Duodenal mucosa (tissue), 2 donors: ENCODE measurements at regions not wholly inside any gene's neighbourhood (a gene's known extent, or its start where the extent isn't known, plus 50 kb on each side); places are given as distances from the start of the nearest gene placed in this dataset.
"Not testable (repeated sequence)": the region's sequence is repeated elsewhere in the genome, so short reads cannot be mapped to it uniquely, and the experiment has no call there.

ENCODE experiments used
- H3K27ac ChIP-seq: one replicate; pipeline ENCODE4 v1.7.0; 2013; ENCODE audit warnings: low read depth, low read length
- H3K27me3 ChIP-seq, 2 donors: one replicate each; pipeline ENCODE4 v1.7.0; 2013; ENCODE audit warnings: low read length in 2 of 2, control low read depth in 1 of 2; ENCODE audit not compliant: insufficient read depth in 2 of 2, control insufficient read depth in 1 of 2
- H3K36me3 ChIP-seq, 2 donors: one replicate each; pipeline ENCODE4 v1.7.0; 2013; ENCODE audit warnings: low read length in 2 of 2, control low read depth in 1 of 2; ENCODE audit not compliant: insufficient read depth in 2 of 2, control insufficient read depth in 1 of 2
- H3K4me1 ChIP-seq, 2 donors: one replicate each; pipeline ENCODE4 v1.7.0; 2013; ENCODE audit warnings: low read length in 2 of 2, control low read depth in 1 of 2; ENCODE audit not compliant: insufficient read depth in 2 of 2, control insufficient read depth in 1 of 2
- H3K4me3 ChIP-seq, 2 donors: one replicate each; pipeline ENCODE4 v1.7.0; 2013; ENCODE audit warnings: low read length in 2 of 2, low read depth in 1 of 2
- H3K9ac ChIP-seq, 2 donors: one replicate each; pipeline ENCODE4 v1.7.0; 2013; ENCODE audit warnings: low read length in 2 of 2, low read depth in 1 of 2
- H3K9me3 ChIP-seq, 2 donors: one replicate each; pipeline ENCODE4 v1.7.0; 2013; ENCODE audit warnings: low read length in 2 of 2, control low read depth in 1 of 2; ENCODE audit not compliant: control insufficient read depth in 1 of 2

DNA sequence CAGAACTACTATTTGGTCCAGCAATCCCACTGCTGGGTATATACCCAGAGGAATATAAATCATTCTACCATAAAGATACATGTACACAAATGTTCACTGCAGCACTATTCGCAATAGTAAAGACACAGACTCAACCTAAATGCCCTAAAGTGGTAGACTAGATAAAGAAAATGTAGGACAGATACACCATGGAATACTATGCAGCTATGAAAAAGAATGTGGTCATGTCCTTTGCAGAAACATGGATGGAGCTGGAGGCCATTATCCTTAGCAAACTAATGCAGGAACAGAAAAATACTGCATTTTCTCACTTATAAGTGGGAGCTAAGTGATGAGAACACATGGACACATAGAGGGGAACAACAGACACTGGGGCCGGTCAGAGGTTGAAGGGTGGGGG, 248.4 kb upstream of the KCNG1 start:
- not testable (repeated sequence) for H3K4me3 ChIP-seq, H3K9me3 ChIP-seq, H3K27ac ChIP-seq, H3K4me1 ChIP-seq, H3K36me3 ChIP-seq, H3K9ac ChIP-seq
- peaks cover 10 to 17% of the 10 kb centered on the region in 2 donors for H3K27me3 ChIP-seq

DNA sequence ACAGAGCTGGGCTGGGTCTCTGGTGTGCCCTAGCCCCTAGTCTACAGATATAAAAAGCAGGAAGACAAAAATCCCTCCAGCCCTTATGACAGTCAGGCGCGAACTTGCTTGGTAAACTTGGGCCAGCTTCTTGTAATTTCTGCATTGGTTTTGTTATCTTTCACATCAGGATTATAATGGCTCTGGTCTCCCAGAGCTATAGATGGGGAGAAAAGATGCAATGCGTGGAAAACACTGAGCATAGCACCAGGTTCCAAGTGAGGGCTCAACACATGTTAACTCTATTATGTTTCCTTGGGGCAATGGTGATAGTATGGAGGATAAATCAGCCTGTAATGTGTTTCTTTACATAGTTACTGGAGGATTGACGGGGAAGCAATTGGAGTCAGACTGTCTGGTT, 246.8 kb upstream of the KCNG1 start:
- no peak overlapping the region for H3K4me3 ChIP-seq
- H3K36me3 ChIP-seq = no peaks in the 10 kb centered on the region
- no peak overlapping the region for H3K27ac ChIP-seq
- peaks cover 0 to 8% of the 10 kb centered on the region in 2 donors for H3K9me3 ChIP-seq
- H3K9ac ChIP-seq = no peak overlapping the region
- peaks cover 0 to 5% of the 10 kb centered on the region in 2 donors for H3K27me3 ChIP-seq
- no peaks in the 10 kb centered on the region for H3K4me1 ChIP-seq

DNA sequence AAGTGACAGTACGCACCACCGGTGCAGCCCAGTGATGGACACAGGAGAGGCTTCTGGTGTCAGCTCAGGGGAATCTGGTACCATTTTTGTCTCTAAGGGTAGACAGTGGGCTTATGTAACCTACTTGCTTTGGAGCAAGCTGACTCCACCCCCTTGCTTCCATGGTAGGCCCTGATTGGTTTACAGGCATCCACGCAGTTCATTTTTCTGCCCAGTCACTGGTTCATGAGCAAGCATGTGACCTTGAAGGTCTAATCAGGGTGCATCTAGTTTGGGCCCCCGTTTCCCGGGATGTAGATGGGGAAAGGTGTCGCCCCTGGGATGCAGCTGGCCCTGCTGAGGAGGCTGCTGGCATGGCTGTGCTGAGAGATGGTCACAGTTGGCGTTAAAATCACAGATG, 244.8 kb upstream of the KCNG1 start:
- Histone ChIP-seq H3K27me3 (no peaks in the 10 kb centered on the region), H3K4me1 (no peaks in the 10 kb centered on the region), H3K9ac (no peak overlapping the region), H3K27ac (no peak overlapping the region), H3K4me3 (no peak overlapping the region), H3K9me3 (peaks cover 0 to 8% of the 10 kb centered on the region in 2 donors), H3K36me3 (no peaks in the 10 kb centered on the region)

DNA sequence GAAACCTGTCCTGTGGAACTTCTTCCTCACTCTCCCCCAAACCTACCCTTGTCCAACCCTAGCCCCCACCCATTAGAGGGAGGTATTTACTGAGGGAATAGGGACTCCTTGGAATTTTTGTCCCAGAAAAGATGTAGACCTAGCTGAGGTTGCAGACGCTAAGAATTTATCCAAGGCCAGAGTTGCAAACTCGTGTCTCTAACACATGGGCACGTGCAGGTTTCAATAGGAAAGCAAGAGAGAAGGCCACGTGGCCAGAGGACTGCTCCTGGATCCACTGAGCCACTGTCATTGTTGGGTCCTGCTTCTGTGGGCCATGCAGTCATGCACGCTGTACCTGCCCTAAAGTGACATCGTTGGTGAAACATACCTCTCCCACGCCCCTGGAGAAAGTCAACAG, 243.4 kb upstream of the KCNG1 start:
- Histone ChIP-seq H3K27ac (no peak overlapping the region), H3K9me3 (peaks cover 0 to 8% of the 10 kb centered on the region in 2 donors), H3K4me3 (no peak overlapping the region), H3K36me3 (no peaks in the 10 kb centered on the region), H3K4me1 (no peaks in the 10 kb centered on the region), H3K27me3 (no peaks in the 10 kb centered on the region), H3K9ac (no peak overlapping the region)

DNA sequence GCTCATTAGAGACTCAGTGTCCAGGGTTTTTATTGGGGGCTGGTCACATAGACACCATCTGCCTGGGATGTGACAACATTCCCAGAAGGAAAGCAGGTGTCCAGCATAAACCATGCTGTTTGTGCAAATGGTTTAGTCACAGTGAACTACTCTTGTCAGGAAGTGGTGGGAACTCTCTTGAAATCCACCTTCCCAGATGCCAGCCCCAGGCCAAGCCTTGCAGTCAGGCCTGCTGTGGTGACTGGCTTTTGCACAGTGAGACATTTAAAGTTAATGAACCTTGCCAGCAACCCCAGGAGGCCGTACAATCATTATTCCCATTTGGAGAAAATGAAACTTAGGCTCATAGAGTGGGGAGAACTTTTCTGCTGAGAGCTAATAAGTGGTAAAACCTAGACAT, 242.5 kb upstream of the KCNG1 start:
- peaks cover 0 to 4% of the 10 kb centered on the region in 2 donors for H3K9me3 ChIP-seq
- H3K4me3 ChIP-seq = no peak overlapping the region
- no peak overlapping the region for H3K9ac ChIP-seq
- H3K27ac ChIP-seq = no peak overlapping the region
- no peaks in the 10 kb centered on the region for H3K4me1 ChIP-seq
- H3K27me3 ChIP-seq = no peaks in the 10 kb centered on the region
- H3K36me3 ChIP-seq = no peaks in the 10 kb centered on the region

DNA sequence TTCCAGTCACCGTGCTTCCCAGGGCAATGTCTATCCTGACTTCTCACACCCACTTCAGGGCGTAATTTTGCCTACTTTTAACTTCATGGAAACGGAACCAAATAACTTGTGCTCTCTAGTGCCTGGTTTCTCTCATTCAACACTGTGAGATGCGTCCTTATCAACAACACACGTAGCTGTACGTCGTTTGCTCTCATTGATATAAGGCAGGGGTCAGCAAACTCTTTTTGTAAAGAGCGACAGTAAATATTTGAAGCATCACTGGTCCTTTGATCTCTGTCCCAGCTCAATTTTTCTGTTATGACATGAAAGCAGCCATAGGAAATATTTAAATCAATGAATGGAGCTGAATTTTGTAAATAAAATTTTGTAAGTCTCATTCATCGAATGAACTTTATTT, 239.3 kb upstream of the KCNG1 start:
- Histone ChIP-seq H3K27ac (no peak overlapping the region), H3K36me3 (no peaks in the 10 kb centered on the region), H3K4me1 (no peaks in the 10 kb centered on the region), H3K27me3 (no peaks in the 10 kb centered on the region), H3K9ac (no peak overlapping the region), H3K9me3 (peaks cover 0 to 4% of the 10 kb centered on the region in 2 donors), H3K4me3 (no peak overlapping the region)

DNA sequence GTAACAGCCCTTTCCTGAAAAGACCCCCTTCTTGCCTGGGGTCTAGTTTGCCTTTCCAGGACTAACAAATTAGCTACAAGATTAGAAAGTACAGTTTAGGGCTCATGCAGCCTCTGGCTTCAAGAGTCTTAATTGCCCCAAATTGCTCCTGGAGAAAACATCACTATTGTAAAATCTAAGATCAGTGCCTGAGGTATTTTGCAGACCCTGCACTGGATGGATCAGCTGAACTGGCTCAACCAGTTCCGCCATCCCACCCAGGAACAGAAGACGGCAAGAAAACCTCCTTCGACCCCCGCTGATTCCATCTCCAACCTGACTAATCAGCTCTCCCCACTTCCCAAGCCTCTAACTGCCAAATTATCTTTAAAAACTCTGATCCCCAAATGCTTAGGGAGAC, 236.5 kb upstream of the KCNG1 start:
- no peaks in the 10 kb centered on the region for H3K9me3 ChIP-seq
- no peak overlapping the region for H3K9ac ChIP-seq
- no peaks in the 10 kb centered on the region for H3K36me3 ChIP-seq
- H3K4me1 ChIP-seq = no peaks in the 10 kb centered on the region
- H3K27ac ChIP-seq = no peak overlapping the region
- H3K4me3 ChIP-seq = no peak overlapping the region
- H3K27me3 ChIP-seq = peaks cover 6 to 10% of the 10 kb centered on the region in 2 donors

DNA sequence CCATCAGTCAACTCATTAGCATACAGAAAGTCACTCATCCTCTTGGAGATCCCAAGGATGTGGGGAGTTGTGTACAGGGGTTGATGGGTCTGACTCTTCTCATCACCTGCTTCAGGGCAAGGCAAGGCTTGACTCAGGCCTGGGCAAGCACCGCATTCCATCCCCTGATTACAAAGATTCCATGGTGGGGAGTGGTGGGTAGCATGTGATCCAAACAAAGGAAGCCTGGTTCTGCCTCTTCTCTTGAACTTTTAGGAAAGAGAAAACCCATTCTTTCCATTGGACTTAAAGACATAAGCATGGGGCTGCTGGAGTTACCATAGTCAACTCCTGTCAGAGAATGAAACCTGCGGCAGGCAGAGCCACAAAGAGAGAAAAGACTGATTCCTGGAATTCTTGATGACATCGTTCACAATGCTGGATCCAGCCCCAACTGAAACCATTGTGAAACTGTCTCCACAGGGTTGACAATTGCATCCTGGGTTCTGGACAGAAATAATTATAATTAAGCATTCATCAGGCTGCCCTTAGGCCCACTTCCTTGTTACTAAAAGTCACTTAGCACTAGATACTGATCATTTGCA, 235.8 kb upstream of the KCNG1 start:
- H3K9ac ChIP-seq = no peak overlapping the region
- no peaks in the 10 kb centered on the region for H3K4me1 ChIP-seq
- no peaks in the 10 kb centered on the region for H3K36me3 ChIP-seq
- H3K4me3 ChIP-seq = no peak overlapping the region
- no peaks in the 10 kb centered on the region for H3K9me3 ChIP-seq
- H3K27me3 ChIP-seq = peaks cover 10% of the 10 kb centered on the region in 2 donors
- no peak overlapping the region for H3K27ac ChIP-seq

DNA sequence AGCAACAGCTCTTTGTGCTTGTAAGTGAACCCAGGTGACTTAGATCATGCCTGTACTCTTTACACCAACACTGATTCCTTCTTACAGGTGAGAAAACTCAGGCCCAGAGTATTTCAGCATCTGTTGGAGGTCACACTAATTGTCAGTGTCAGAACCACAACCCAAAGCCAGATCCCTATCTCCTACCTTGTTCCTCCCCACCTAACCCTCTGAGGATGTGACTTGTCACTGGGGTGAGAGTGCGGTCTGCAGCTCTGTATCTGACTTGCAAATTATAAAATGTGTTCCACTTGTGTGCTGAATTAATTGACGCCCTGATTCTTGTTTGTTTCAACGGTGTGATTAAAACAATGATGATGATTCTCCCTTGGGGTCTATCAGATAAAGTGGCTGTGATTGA, 232.5 kb upstream of the KCNG1 start:
- no peak overlapping the region for H3K9ac ChIP-seq
- H3K27me3 ChIP-seq = peaks cover 10% of the 10 kb centered on the region in 2 donors
- H3K4me3 ChIP-seq = no peak overlapping the region
- H3K9me3 ChIP-seq = no peaks in the 10 kb centered on the region
- H3K36me3 ChIP-seq = no peaks in the 10 kb centered on the region
- H3K27ac ChIP-seq = no peak overlapping the region
- H3K4me1 ChIP-seq = no peaks in the 10 kb centered on the region

DNA sequence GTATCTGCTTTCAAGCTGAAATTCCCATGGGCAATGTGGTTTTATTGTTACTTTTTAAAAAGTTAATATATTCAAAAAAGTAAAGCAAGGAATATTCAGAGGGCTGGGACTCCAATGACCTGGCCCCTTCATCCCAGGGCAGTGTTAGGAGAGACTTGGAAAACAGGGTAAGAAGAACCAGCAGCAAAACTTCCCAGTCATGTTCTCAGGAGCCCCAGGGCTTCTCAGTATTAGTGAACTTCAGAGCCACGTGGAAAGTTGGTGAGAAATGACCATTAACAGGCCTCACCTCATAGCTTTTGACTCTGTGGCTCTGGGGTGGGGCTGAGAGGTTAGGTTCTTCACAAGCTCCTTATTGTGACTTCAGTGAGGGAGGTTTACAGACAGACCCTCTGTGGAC, 230.4 kb upstream of the KCNG1 start:
- Histone ChIP-seq H3K9me3 (no peaks in the 10 kb centered on the region), H3K27ac (no peak overlapping the region), H3K9ac (no peak overlapping the region), H3K4me1 (no peaks in the 10 kb centered on the region), H3K36me3 (no peaks in the 10 kb centered on the region), H3K4me3 (no peak overlapping the region), H3K27me3 (peaks cover 10% of the 10 kb centered on the region in 2 donors)

DNA sequence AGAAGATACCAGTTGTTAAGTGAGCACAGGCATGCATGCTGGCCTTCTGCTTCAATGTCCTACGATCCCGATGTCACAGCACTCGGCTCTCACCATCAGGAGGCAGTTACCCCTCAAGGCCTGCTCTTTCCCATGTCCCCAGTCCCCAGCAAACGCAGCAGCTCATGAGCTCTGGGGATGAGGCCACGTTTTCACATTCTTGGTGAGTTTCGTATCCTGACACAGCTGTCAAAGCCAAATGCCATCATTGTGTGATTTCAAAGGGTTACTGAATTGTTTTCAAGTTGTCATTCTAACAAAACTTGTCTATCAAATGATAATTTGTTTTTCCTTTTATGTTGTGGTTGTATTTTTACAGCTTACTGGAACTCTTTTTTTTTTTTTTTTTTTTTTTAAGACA, 226.9 kb upstream of the KCNG1 start:
- no peaks in the 10 kb centered on the region for H3K4me1 ChIP-seq
- H3K9ac ChIP-seq = no peak overlapping the region
- no peak overlapping the region for H3K27ac ChIP-seq
- H3K9me3 ChIP-seq = no peaks in the 10 kb centered on the region
- no peak overlapping the region for H3K4me3 ChIP-seq
- peaks cover 2 to 9% of the 10 kb centered on the region in 2 donors for H3K27me3 ChIP-seq
- H3K36me3 ChIP-seq = no peaks in the 10 kb centered on the region
